ENCODE measurements at regions not wholly inside any gene's neighbourhood (a gene's known extent, or its start where the extent isn't known, plus 50 kb on each side); places are given as distances from the start of the nearest gene placed in this dataset.

GRCh38 chr9:121563881-121564460, 64.3 kb upstream of the GGTA1 start:
- no peaks in the 10 kb centered on the region for H3K36me3 ChIP-seq (ENCODE audit: insufficient read depth, low read length, poor library complexity, severe bottlenecking)
- intact Hi-C loops (cut with micrococcal nuclease; ENCODE audit: unreplicated experiment), result no loop called here
- no TSS peak for BruUV-seq (replicated peaks)
- CTCF ChIA-PET, result no interaction called here
- H3K4me1 ChIP-seq (ENCODE audit: insufficient read depth, low read length, poor library complexity, severe bottlenecking), result no peaks in the 10 kb centered on the region
- POLR2A ChIA-PET (ENCODE audit: low non-redundant PET), result no interaction called here
- H3K4me3 ChIP-seq (ENCODE audit: low read depth, low read length, poor library complexity, severe bottlenecking), result no peak overlapping the region
- TF ChIP-seq CTCF (conservative IDR thresholded peaks at IDR 0.05; ENCODE audit: low read depth, low read length), result no peak
- no peak for TF ChIP-seq EZH2 (IDR thresholded peaks at IDR 0.05; ENCODE audit: borderline replicate concordance, low read depth, low read length, poor library complexity, severe bottlenecking)
- H3K9me3 ChIP-seq (ENCODE audit: low read depth, low read length, poor library complexity, severe bottlenecking), result no peaks in the 10 kb centered on the region
- H3K27me3 ChIP-seq (replicated peaks; ENCODE audit: insufficient read depth, low read depth, low read length, poor library complexity), result no peaks in the 10 kb centered on the region
- DNase-seq (ENCODE audit: low spot score), result no peak
- no peak overlapping the region for H3K27ac ChIP-seq (ENCODE audit: low read depth, low read length, poor library complexity, severe bottlenecking)

GRCh38 chr9:121564504-121565260, 65.0 kb upstream of the GGTA1 start:
- DNase-seq (ENCODE audit: low spot score), result no peak
- ChIA-PET CTCF (interaction anchor here (0.5 kb wide), 1 partner anchor 9 kb away, joined by 8 read pairs; no protein-coding TSS in a partner anchor), POLR2A (ENCODE audit: low non-redundant PET) (no interaction called here)
- Histone ChIP-seq H3K27ac (ENCODE audit: low read depth, low read length, poor library complexity, severe bottlenecking) (no peak overlapping the region), H3K4me1 (ENCODE audit: insufficient read depth, low read length, poor library complexity, severe bottlenecking) (no peaks in the 10 kb centered on the region), H3K9me3 (ENCODE audit: low read depth, low read length, poor library complexity, severe bottlenecking) (no peaks in the 10 kb centered on the region), H3K27me3 (replicated peaks; ENCODE audit: insufficient read depth, low read depth, low read length, poor library complexity) (no peaks in the 10 kb centered on the region), H3K36me3 (ENCODE audit: insufficient read depth, low read length, poor library complexity, severe bottlenecking) (no peaks in the 10 kb centered on the region), H3K4me3 (ENCODE audit: low read depth, low read length, poor library complexity, severe bottlenecking) (no peak overlapping the region)
- no TSS peak for BruUV-seq (replicated peaks)
- intact Hi-C loops (cut with micrococcal nuclease; ENCODE audit: unreplicated experiment), result no loop called here
- no peak for TF ChIP-seq EZH2 (IDR thresholded peaks at IDR 0.05; ENCODE audit: borderline replicate concordance, low read depth, low read length, poor library complexity, severe bottlenecking)
- TF ChIP-seq CTCF (conservative IDR thresholded peaks at IDR 0.05; ENCODE audit: low read depth, low read length), result no peak

- POLR2A ChIA-PET (ENCODE audit: low non-redundant PET), result no interaction called here
- no TSS peak for BruUV-seq (replicated peaks)
- H3K36me3 ChIP-seq (ENCODE audit: insufficient read depth, low read length, poor library complexity, severe bottlenecking), result no peaks in the 10 kb centered on the region
- intact Hi-C loops (cut with micrococcal nuclease; ENCODE audit: unreplicated experiment), result no loop called here
- no peak overlapping the region for H3K27ac ChIP-seq (ENCODE audit: low read depth, low read length, poor library complexity, severe bottlenecking)
- H3K27me3 ChIP-seq (replicated peaks; ENCODE audit: insufficient read depth, low read depth, low read length, poor library complexity), result no peaks in the 10 kb centered on the region
- DNase-seq (ENCODE audit: low spot score), result no peak
- H3K9me3 ChIP-seq (ENCODE audit: low read depth, low read length, poor library complexity, severe bottlenecking), result no peaks in the 10 kb centered on the region
- no peak for TF ChIP-seq EZH2 (IDR thresholded peaks at IDR 0.05; ENCODE audit: borderline replicate concordance, low read depth, low read length, poor library complexity, severe bottlenecking)
- TF ChIP-seq CTCF (conservative IDR thresholded peaks at IDR 0.05; ENCODE audit: low read depth, low read length), result no peak
- H3K4me3 ChIP-seq (ENCODE audit: low read depth, low read length, poor library complexity, severe bottlenecking), result no peak overlapping the region
- H3K4me1 ChIP-seq (ENCODE audit: insufficient read depth, low read length, poor library complexity, severe bottlenecking), result no peaks in the 10 kb centered on the region
- CTCF ChIA-PET, result interaction anchor here (0.6 kb wide), 1 partner anchor 19 kb away, joined by 12 read pairs; no protein-coding TSS in a partner anchor
These were observed 67.1 kb upstream of the GGTA1 start for GRCh38 chr9:121566481-121567465.

Data from A673 (cell line).